Suprapubic skin (tissue), 3 donors: ENCODE measurements at regions not wholly inside any gene's neighbourhood (a gene's known extent, or its start where the extent isn't known, plus 50 kb on each side); places are given as distances from the start of the nearest gene placed in this dataset.

Experiments used
- POLR2A ChIP-seq, 2 donors: fragments of 450-650 bp; IDR thresholded peaks; one replicate each; pipeline ENCODE4 v1.6.1; 2017; ENCODE audit warnings: antibody characterized with exemption in 2 of 2, mild to moderate bottlenecking in 2 of 2, moderate library complexity in 2 of 2
- TF ChIP-seq, protein P1 (sequence below), 2 donors: fragments of 200-600 bp in 1 of 2; fragments of 450-650 bp in 1 of 2; sonication (generic) in 1 of 2; IDR thresholded peaks; one replicate each; pipeline ENCODE4 v1.5.1; 2016 to 2019; ENCODE audit warnings: antibody characterized with exemption in 2 of 2, mild to moderate bottlenecking in 1 of 2, moderate library complexity in 1 of 2

DNA sequence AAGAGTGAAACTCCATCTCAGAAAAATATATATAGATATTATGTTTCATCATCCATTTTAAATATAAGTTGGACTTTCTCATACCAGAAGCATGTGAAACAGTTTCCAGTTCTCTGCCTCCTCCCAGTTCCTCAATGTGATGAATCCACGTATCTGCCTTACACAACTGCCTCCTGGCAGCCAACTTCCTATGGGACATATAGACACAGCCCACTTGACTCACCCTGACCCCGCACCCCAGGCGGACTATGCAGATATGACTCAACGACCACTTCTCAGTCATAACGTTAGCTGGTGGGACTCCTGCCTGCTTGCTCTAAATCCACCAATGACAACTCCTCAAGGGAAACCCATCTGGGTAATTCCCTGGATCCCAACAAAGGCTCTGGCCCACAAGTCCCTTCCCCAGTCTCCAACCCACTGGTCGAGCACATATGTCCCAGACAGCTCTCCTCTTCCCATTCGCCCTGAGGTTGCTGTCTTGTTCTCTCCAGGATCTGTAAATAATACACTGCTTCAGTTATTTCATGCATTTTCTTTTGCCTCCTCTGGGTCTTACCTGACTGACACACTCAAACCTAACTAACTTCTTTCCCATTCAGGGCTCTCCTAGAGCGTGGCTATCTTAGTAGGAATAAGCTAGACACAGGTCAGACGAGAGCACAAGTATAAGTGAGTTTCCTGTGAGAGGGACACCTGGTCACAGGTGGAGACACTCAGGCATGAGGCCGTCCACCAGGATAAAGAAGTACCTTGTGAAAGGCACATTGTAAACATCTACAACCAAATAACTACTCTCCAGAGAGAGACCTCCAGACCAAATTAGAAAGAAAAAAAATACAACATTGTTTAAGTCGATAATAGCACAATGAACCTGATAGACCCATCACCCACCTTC, 548.5 kb downstream of the CD83 start:
- TF ChIP-seq, protein P1, sequence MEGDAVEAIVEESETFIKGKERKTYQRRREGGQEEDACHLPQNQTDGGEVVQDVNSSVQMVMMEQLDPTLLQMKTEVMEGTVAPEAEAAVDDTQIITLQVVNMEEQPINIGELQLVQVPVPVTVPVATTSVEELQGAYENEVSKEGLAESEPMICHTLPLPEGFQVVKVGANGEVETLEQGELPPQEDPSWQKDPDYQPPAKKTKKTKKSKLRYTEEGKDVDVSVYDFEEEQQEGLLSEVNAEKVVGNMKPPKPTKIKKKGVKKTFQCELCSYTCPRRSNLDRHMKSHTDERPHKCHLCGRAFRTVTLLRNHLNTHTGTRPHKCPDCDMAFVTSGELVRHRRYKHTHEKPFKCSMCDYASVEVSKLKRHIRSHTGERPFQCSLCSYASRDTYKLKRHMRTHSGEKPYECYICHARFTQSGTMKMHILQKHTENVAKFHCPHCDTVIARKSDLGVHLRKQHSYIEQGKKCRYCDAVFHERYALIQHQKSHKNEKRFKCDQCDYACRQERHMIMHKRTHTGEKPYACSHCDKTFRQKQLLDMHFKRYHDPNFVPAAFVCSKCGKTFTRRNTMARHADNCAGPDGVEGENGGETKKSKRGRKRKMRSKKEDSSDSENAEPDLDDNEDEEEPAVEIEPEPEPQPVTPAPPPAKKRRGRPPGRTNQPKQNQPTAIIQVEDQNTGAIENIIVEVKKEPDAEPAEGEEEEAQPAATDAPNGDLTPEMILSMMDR (IDR thresholded peaks at IDR 0.05), result no peak
- no peak for TF ChIP-seq POLR2A (IDR thresholded peaks at IDR 0.05)
